Activated CD8-positive, alpha-beta T cell treated with anti-CD3 and anti-CD28 coated beads, Interleukin-2, amount 10 ng/mL, durations not matched to agents 7 days and 5 days (primary cell): ENCODE measurements at regions not wholly inside any gene's neighbourhood (a gene's known extent, or its start where the extent isn't known, plus 50 kb on each side); places are given as distances from the start of the nearest gene placed in this dataset.

ENCODE experiments used
- ATAC-seq: fragments of 150-1000 bp; cut with Tn5 transposase; one replicate; pipeline ENCODE4 v1.10.0; 2021; ENCODE audit warnings: moderate library complexity
- CTCF ChIA-PET: fragments of 350-600 bp; sonication (Branson Sonifier 250); formaldehyde crosslinking; loops from one replicate; lab custom pipeline; 2021; ENCODE audit warnings: antibody characterized with exemption; lab: Charles Lee
- POLR2A ChIA-PET: fragments of 350-600 bp; sonication (Branson Sonifier 250); formaldehyde crosslinking; loops from one replicate; lab custom pipeline; 2021; ENCODE audit warnings: antibody characterized with exemption; lab: Charles Lee
- DNase-seq: peaks from one replicate; pipeline ENCODE4 v3.0.0-alpha.2; 2020
- H3K27ac Mint-ChIP-seq: one replicate; pipeline ENCODE4 v1.8.0; 2021; ENCODE audit warnings: mild to moderate bottlenecking, mixed read lengths
- H3K27me3 Mint-ChIP-seq: one replicate; pipeline ENCODE4 v1.8.0; 2021; ENCODE audit warnings: low read depth, mixed read lengths
- H3K36me3 Mint-ChIP-seq: one replicate; pipeline ENCODE4 v1.8.0; 2021; ENCODE audit warnings: low read depth, mixed read lengths
- H3K4me1 Mint-ChIP-seq: one replicate; pipeline ENCODE4 v1.8.0; 2021; ENCODE audit warnings: low read depth, mixed read lengths
- H3K4me3 Mint-ChIP-seq: one replicate; pipeline ENCODE4 v1.8.0; 2021; ENCODE audit warnings: mild to moderate bottlenecking, mixed read lengths
- H3K9me3 Mint-ChIP-seq: one replicate; pipeline ENCODE4 v1.8.0; 2022; ENCODE audit warnings: mixed read lengths; ENCODE audit not compliant: insufficient read depth

GRCh38 chr4:1578251-1578773, 105.8 kb downstream of the FAM53A start:
- H3K36me3 Mint-ChIP-seq: no peaks in the 10 kb centered on the region
- ChIA-PET CTCF (no interaction called here), POLR2A (no interaction called here)
- peak overlapping the region; percentile 48 for H3K4me3 Mint-ChIP-seq
- ATAC-seq (no peak), DNase-seq (no peak)
- H3K9me3 Mint-ChIP-seq: no peaks in the 10 kb centered on the region
- H3K27me3 Mint-ChIP-seq: no peaks in the 10 kb centered on the region
- H3K4me1 Mint-ChIP-seq: peaks cover 10% of the 10 kb centered on the region
- H3K27ac Mint-ChIP-seq: peak overlapping the region; percentile 55

- Mint-ChIP-seq H3K9me3 (no peaks in the 10 kb centered on the region), H3K4me1 (peaks cover 10% of the 10 kb centered on the region), H3K27me3 (no peaks in the 10 kb centered on the region), H3K27ac (no peak overlapping the region), H3K36me3 (no peaks in the 10 kb centered on the region), H3K4me3 (no peak overlapping the region)
- ChIA-PET CTCF (no interaction called here), POLR2A (no interaction called here)
- ATAC-seq: no peak
- DNase-seq: no peak
These were observed 106.3 kb downstream of the FAM53A start for GRCh38 chr4:1577822-1578217.

- CTCF ChIA-PET: no interaction called here
- POLR2A ChIA-PET: no interaction called here
- ATAC-seq (no peak), DNase-seq (no peak)
- no peaks in the 10 kb centered on the region for H3K36me3 Mint-ChIP-seq
- no peak overlapping the region for H3K4me3 Mint-ChIP-seq
- H3K9me3 Mint-ChIP-seq: no peaks in the 10 kb centered on the region
- no peaks in the 10 kb centered on the region for H3K27me3 Mint-ChIP-seq
- H3K27ac Mint-ChIP-seq: no peak overlapping the region
- peaks cover 10% of the 10 kb centered on the region for H3K4me1 Mint-ChIP-seq
These were observed 106.9 kb downstream of the FAM53A start for GRCh38 chr4:1576961-1577821.

- no peak for ATAC-seq
- no peaks in the 10 kb centered on the region for H3K9me3 Mint-ChIP-seq
- no peaks in the 10 kb centered on the region for H3K27me3 Mint-ChIP-seq
- POLR2A ChIA-PET: no interaction called here
- H3K4me1 Mint-ChIP-seq: peaks cover 7% of the 10 kb centered on the region
- H3K4me3 Mint-ChIP-seq: no peak overlapping the region
- H3K36me3 Mint-ChIP-seq: no peaks in the 10 kb centered on the region
- no peak for DNase-seq
- no peak overlapping the region for H3K27ac Mint-ChIP-seq
- CTCF ChIA-PET: no interaction called here
These were observed 107.7 kb downstream of the FAM53A start for GRCh38 chr4:1576304-1576960.

- ATAC-seq: no peak
- Mint-ChIP-seq H3K36me3 (no peaks in the 10 kb centered on the region), H3K4me3 (no peak overlapping the region), H3K27ac (no peak overlapping the region), H3K9me3 (no peaks in the 10 kb centered on the region), H3K4me1 (peaks cover 3% of the 10 kb centered on the region), H3K27me3 (no peaks in the 10 kb centered on the region)
- POLR2A ChIA-PET: no interaction called here
- no peak for DNase-seq
- CTCF ChIA-PET: no interaction called here
These were observed 108.5 kb downstream of the FAM53A start for GRCh38 chr4:1575418-1576303.

- Mint-ChIP-seq H3K36me3 (no peaks in the 10 kb centered on the region), H3K9me3 (no peaks in the 10 kb centered on the region), H3K27me3 (no peaks in the 10 kb centered on the region), H3K4me3 (no peak overlapping the region), H3K4me1 (peaks cover 3% of the 10 kb centered on the region), H3K27ac (no peak overlapping the region)
- ATAC-seq (no peak), DNase-seq (no peak)
- ChIA-PET CTCF (no interaction called here), POLR2A (interaction anchor here (0.8 kb wide), 1 partner anchor 28 kb away, joined by 3 read pairs; no protein-coding TSS in a partner anchor)
These were observed 109.3 kb downstream of the FAM53A start for GRCh38 chr4:1574601-1575417.

- H3K9me3 Mint-ChIP-seq: no peaks in the 10 kb centered on the region
- H3K27me3 Mint-ChIP-seq: no peaks in the 10 kb centered on the region
- H3K4me1 Mint-ChIP-seq: peaks cover 3% of the 10 kb centered on the region
- POLR2A ChIA-PET: interaction anchor here (0.8 kb wide), 1 partner anchor 29 kb away, joined by 3 read pairs; no protein-coding TSS in a partner anchor
- no peak overlapping the region for H3K27ac Mint-ChIP-seq
- ATAC-seq: no peak
- CTCF ChIA-PET: interaction anchor here (0.9 kb wide), 1 partner anchor 31 kb away, joined by 3 read pairs; no protein-coding TSS in a partner anchor
- H3K36me3 Mint-ChIP-seq: no peaks in the 10 kb centered on the region
- H3K4me3 Mint-ChIP-seq: no peak overlapping the region
- no peak for DNase-seq
These were observed 110.2 kb downstream of the FAM53A start for GRCh38 chr4:1573830-1574459.

GRCh38 chr4:1572964-1573720, 111.0 kb downstream of the FAM53A start:
- H3K4me3 Mint-ChIP-seq: no peak overlapping the region
- H3K27me3 Mint-ChIP-seq: no peaks in the 10 kb centered on the region
- ChIA-PET POLR2A (no interaction called here), CTCF (interaction anchor here (0.9 kb wide), 1 partner anchor 32 kb away, joined by 3 read pairs; no protein-coding TSS in a partner anchor)
- peaks cover under 1% of the 10 kb centered on the region for H3K4me1 Mint-ChIP-seq
- no peaks in the 10 kb centered on the region for H3K9me3 Mint-ChIP-seq
- H3K36me3 Mint-ChIP-seq: no peaks in the 10 kb centered on the region
- DNase-seq (no peak), ATAC-seq (no peak)
- no peak overlapping the region for H3K27ac Mint-ChIP-seq

GRCh38 chr4:1572521-1572920, 111.6 kb downstream of the FAM53A start:
- Mint-ChIP-seq H3K27me3 (no peaks in the 10 kb centered on the region), H3K9me3 (no peaks in the 10 kb centered on the region), H3K4me3 (no peak overlapping the region), H3K4me1 (no peaks in the 10 kb centered on the region), H3K27ac (no peak overlapping the region), H3K36me3 (no peaks in the 10 kb centered on the region)
- no peak for ATAC-seq
- CTCF ChIA-PET: no interaction called here
- POLR2A ChIA-PET: no interaction called here
- no peak for DNase-seq

GRCh38 chr4:1572010-1572385, 112.1 kb downstream of the FAM53A start:
- ChIA-PET CTCF (no interaction called here), POLR2A (no interaction called here)
- Mint-ChIP-seq H3K4me1 (no peaks in the 10 kb centered on the region), H3K27me3 (no peaks in the 10 kb centered on the region), H3K27ac (no peak overlapping the region), H3K4me3 (no peak overlapping the region), H3K9me3 (no peaks in the 10 kb centered on the region), H3K36me3 (no peaks in the 10 kb centered on the region)
- ATAC-seq (no peak), DNase-seq (no peak)
